Fibroblast of lung (primary cell): ENCODE measurements at regions not wholly inside any gene's neighbourhood (a gene's known extent, or its start where the extent isn't known, plus 50 kb on each side); places are given as distances from the start of the nearest gene placed in this dataset.

Source experiments
- EZH2 ChIP-seq: IDR thresholded peaks from 2 replicates; pipeline ENCODE4 v1.5.1; 2012; ENCODE audit warnings: low read length, control low read depth, mild to moderate bottlenecking; ENCODE audit errors: missing control alignments
- TF ChIP-seq, protein P1 (sequence below), 2 donors: IDR thresholded peaks in 1 of 2; conservative IDR thresholded peaks in 1 of 2; 1 replicate in 1 of 2; 2 replicates in 1 of 2; pipeline ENCODE4 v1.5.1; 2011 to 2012; ENCODE audit warnings: low read length in 2 of 2, control low read depth in 1 of 2, inconsistent platforms in 1 of 2, low read depth in 1 of 2, mild to moderate bottlenecking in 1 of 2

DNA sequence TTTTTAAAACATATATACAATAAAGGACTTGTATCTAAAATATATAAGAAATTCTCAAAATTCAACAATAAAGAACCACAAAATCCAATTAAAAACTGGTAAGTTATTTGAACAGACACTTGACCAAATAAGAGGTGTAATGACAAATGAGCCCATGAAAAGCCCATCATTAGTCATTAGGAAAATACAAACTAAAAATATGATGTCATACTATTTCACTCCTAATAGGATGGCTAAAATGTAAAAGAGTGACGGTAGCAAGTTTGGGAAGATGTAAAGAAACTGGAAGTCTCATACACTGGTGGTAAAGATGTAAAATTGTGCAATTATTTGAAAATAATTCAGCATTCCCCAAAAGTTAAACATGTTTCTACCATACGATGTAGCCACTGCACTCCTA is 1095.3 kb upstream of the CDH8 start:
- TF ChIP-seq EZH2 = no peak
- TF ChIP-seq, protein P1, sequence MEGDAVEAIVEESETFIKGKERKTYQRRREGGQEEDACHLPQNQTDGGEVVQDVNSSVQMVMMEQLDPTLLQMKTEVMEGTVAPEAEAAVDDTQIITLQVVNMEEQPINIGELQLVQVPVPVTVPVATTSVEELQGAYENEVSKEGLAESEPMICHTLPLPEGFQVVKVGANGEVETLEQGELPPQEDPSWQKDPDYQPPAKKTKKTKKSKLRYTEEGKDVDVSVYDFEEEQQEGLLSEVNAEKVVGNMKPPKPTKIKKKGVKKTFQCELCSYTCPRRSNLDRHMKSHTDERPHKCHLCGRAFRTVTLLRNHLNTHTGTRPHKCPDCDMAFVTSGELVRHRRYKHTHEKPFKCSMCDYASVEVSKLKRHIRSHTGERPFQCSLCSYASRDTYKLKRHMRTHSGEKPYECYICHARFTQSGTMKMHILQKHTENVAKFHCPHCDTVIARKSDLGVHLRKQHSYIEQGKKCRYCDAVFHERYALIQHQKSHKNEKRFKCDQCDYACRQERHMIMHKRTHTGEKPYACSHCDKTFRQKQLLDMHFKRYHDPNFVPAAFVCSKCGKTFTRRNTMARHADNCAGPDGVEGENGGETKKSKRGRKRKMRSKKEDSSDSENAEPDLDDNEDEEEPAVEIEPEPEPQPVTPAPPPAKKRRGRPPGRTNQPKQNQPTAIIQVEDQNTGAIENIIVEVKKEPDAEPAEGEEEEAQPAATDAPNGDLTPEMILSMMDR (conservative IDR thresholded peaks at IDR 0.05 in 1 of 2, IDR thresholded peaks at IDR 0.05 in 1 of 2; ENCODE audit: low read depth in 1 of 2, low read length in 2 of 2) = no peak
